ENCODE measurements at regions not wholly inside any gene's neighbourhood (a gene's known extent, or its start where the extent isn't known, plus 50 kb on each side); places are given as distances from the start of the nearest gene placed in this dataset.
"Not testable (repeated sequence)": the region's sequence is repeated elsewhere in the genome, so short reads cannot be mapped to it uniquely, and the experiment has no call there.

DNA sequence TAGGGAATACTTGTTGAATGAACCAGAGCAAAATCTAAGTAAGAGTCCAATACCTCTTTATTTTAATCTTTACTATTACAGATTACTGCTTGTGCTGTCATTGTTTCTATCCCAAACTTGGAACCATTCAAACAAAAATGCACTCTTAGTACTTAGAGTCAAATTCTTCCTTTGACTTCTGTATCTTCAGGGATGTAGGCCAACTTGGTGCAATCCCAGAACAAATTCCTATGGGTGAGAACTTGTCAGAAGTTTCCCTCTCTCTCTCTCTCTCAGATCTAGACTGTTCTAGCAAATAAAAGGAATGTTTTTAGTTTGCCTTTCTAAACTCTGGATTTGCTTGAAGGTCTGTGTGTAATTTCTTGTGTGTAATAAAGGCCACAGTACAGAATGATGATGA lies 329.0 kb upstream of the TMTC4 start:
- no peak for DNase-seq (ENCODE audit: extremely low read depth, low read depth, low spot score)

GRCh38 chr13:100989392-100989791 lies 314.8 kb upstream of the TMTC4 start:
- DNase-seq (ENCODE audit: extremely low read depth, low read depth, low spot score), result no peak

DNA sequence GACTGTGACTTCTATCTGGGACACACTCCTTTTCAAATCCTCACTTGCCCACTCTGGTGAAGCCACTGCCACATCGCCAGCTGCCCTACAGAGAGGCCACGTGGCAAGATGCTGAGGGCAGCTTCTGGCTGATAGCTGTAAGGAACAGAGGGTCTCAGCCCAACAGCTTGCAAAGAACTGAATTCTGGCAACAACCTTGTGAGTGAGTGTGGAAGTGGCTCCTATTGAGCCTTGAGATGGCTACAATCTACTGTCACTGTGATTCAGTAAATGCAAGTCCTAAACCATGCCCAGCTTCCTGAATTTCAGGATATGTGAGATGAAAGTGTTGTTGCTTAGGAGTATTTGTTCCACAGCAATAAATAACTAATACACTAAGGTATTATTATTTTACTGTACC lies 314.3 kb upstream of the TMTC4 start:
- DNase-seq (ENCODE audit: extremely low read depth, low read depth, low spot score), result no peak

GRCh38 chr13:100987948-100988347 lies 313.4 kb upstream of the TMTC4 start:
- DNase-seq (ENCODE audit: extremely low read depth, low read depth, low spot score), result no peak

- DNase-seq (ENCODE audit: extremely low read depth, low read depth, low spot score), result no peak
Measured at GRCh38 chr13:100986571-100986970, 312.0 kb upstream of the TMTC4 start.

GRCh38 chr13:100984085-100984705 lies 309.6 kb upstream of the TMTC4 start:
- no peak for DNase-seq (ENCODE audit: extremely low read depth, low read depth, low spot score)

DNA sequence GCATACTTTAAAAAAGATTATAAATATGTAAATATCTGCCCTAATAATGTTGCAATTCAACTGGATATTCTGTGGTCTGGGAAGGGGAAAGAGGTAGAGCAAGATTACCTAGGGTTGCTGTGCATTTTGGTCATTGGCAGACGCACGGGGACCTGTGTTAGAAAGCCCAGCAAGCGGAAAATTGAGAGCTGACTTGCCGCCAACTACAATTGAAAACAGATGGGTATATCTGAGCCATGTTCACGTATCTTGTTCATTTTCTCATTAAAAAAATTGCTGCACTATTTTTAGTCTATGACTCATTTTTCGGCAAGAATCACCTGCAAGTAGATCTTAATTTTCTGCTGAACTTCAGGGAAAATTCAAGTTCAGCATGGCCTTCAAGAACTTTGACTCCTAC lies 308.5 kb upstream of the TMTC4 start:
- DNase-seq (ENCODE audit: extremely low read depth, low read depth, low spot score), result no peak

GRCh38 chr13:100980171-100980570 lies 305.6 kb upstream of the TMTC4 start:
- no peak for DNase-seq (ENCODE audit: extremely low read depth, low read depth, low spot score)

DNA sequence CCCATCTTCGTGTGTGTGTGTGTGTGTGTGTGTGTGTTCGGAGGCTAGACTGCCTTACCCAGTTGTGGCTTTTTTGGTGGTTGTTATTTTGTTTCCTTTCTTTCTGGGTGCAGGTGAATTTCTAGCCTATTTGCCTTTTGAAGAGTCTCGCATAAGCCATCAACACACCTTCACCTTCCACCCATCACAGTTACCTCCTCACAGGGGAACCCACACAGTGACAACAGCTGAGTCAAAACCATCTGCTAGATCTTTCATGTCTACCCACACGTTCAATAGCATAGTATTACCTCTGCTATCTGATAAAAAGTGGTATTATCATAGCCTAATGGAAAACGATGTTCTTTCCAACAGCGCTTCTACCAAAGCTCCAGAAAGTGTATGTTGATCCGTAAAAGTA lies 303.2 kb upstream of the TMTC4 start:
- DNase-seq (ENCODE audit: extremely low read depth, low read depth, low spot score), result no peak

DNA sequence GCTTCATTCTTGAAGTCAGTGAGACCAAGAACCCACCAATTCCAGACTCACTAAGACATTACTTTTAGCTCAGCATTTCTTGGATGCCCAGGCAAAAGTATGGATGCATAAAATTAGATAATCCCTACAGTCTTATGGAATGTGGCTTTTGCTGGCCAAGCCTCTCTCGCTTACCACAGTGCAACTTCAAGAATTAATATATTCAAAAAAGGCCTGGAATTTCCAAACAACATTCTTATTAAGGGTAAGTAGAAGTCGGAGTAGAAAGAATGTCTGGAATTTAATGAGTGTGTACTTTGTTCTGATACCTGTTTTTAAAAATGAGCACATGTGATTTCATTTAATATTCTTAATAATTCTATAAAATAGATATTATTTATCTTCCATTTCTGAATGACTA lies 302.4 kb upstream of the TMTC4 start:
- no peak for DNase-seq (ENCODE audit: extremely low read depth, low read depth, low spot score)

GRCh38 chr13:100975666-100976065 lies 301.1 kb upstream of the TMTC4 start:
- not testable (repeated sequence) for DNase-seq (ENCODE audit: extremely low read depth, low read depth, low spot score)

- no peak for DNase-seq (ENCODE audit: extremely low read depth, low read depth, low spot score)
Measured at GRCh38 chr13:100962585-100962984, 288.0 kb upstream of the TMTC4 start.

DNA sequence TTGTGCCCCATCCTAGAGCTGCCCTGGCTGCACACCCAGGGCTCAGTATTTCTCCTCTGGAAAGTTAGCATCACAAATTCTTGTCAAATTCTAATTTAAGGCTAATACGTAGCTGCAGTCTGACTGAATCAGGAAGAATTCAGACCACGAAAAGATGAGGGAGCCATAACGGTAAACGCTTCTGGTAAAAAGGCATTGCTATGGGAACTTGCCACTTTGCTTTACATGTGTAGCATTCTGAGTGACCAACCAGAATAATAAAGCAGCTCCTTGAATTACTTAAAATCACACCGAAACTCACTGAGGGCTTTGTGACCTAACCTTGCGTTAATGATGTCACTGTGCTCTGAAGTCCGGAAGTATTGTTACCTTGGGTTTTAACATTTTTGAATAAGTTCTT lies 286.6 kb upstream of the TMTC4 start:
- no peak for DNase-seq (ENCODE audit: extremely low read depth, low read depth, low spot score)

- DNase-seq (ENCODE audit: extremely low read depth, low read depth, low spot score), result no peak
Measured at GRCh38 chr13:100958831-100959230, 284.2 kb upstream of the TMTC4 start.

DNA sequence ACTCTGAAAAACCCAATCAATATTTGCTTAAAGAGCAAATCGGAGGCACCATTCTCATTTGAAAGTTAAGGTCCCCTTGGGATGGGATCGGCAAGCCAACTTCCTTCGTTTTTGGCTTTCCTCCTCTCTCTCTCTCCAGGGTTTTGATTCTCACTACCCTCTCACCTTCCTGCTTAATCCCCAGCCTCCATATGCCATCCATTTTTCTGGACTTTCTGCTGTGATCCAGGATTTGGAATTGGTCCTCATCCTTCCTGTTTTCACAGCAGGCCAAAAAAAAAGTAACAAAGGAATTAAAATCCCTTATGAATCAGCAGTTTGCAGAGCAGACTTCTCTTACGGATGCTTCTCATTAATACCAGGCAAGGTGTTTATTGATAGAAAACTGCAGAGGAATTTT lies 283.1 kb upstream of the TMTC4 start:
- no peak for DNase-seq (ENCODE audit: extremely low read depth, low read depth, low spot score)

- no peak for DNase-seq (ENCODE audit: extremely low read depth, low read depth, low spot score)
Measured at GRCh38 chr13:100954430-100955305, 280.1 kb upstream of the TMTC4 start.

GRCh38 chr13:100951016-100951415 lies 276.4 kb upstream of the TMTC4 start:
- DNase-seq (ENCODE audit: extremely low read depth, low read depth, low spot score), result no peak

GRCh38 chr13:100948937-100949336 lies 274.3 kb upstream of the TMTC4 start:
- not testable (repeated sequence) for DNase-seq (ENCODE audit: extremely low read depth, low read depth, low spot score)

DNA sequence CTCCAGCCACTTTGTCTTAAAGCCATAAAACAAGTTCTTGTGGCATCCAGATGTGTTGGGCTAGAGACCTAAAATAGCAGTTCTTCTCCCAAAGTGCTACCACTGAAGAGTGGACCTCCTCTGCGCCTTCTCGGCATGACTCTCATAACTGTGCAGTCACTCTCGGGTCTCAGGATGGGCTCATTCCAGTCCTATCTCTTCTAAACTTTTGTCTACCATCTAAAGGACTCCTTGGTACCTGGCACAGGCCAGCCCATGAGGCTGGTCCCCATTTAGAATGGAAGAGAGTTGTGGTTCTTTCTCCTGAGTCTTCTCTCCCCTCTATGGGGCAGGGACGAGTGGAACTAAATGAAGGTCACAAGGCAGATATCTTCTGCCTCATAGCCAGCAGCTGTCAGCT lies 272.0 kb upstream of the TMTC4 start:
- no peak for DNase-seq (ENCODE audit: extremely low read depth, low read depth, low spot score)

DNA sequence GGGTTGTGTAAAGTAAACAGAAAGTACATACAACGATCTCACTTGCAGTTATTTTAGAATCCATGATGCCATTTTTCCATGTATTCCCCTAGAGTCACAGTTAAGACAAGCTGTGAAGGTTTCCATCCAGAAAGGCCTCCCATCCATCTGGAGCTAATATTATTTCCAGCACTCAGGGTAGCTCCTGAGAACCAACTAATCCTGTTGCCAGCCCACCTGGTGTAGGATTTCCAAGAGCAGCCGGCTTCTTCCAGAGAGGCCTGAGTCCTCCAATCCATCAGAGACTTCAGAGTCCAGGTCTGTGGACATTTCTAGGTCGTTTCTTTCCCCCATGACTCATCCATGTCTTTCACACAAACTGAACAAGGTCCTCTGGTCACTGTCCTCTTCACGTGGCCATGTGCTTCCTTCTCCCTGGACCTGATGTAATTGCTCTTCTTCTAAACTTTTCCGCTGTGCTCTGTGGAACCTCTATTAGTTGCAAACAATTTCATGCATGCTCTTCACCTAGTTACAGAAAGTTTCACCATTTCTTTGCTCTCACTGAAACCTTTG lies 270.3 kb upstream of the TMTC4 start:
- DNase-seq (ENCODE audit: extremely low read depth, low read depth, low spot score), result no peak

- DNase-seq (ENCODE audit: extremely low read depth, low read depth, low spot score), result no peak
Measured at GRCh38 chr13:100942742-100943141, 268.1 kb upstream of the TMTC4 start.

Data from glomerular endothelial cell (primary cell).